ENCODE measurements at regions not wholly inside any gene's neighbourhood (a gene's known extent, or its start where the extent isn't known, plus 50 kb on each side); places are given as distances from the start of the nearest gene placed in this dataset.

DNA sequence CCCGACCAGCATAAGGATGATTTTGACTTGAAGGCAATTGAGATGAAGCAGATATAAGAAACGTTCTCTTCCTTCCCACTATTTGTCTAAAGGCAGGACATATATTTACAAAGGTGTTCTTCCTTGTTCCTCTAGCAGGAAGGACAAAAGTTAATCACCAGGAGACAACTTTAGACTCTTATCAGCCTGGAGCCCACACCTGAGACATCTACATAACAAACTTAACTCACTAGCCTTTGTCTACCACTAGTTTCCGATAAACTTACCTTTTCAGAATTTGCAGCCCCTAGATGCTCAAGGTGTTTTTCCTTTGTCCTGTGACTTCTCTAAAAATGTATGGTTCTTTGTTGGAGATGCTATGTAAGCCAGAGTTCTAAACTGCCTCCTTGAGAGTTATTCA is 1047.8 kb upstream of the NXPH2 start:
- no peak for DNase-seq (ENCODE audit: low spot score)

DNA sequence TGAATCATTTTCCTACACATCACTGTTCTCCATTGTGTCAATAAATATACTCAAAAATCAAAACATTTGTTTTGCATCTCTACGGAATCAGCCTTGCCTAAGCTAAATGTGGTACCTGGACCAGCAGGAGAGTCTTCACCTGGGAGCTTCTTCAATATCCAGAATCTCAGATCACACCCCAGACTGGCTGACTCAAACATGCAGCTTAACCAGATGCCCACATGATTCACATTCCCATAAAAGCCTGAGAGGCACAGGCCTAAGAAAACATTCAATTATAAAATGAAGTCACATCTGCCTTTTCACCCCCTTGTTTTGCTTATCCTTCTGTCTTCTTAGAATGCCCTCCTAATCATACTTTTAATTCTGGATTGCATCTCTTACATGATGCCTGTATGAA is 1045.5 kb upstream of the NXPH2 start:
- DNase-seq (ENCODE audit: low spot score): no peak

DNA sequence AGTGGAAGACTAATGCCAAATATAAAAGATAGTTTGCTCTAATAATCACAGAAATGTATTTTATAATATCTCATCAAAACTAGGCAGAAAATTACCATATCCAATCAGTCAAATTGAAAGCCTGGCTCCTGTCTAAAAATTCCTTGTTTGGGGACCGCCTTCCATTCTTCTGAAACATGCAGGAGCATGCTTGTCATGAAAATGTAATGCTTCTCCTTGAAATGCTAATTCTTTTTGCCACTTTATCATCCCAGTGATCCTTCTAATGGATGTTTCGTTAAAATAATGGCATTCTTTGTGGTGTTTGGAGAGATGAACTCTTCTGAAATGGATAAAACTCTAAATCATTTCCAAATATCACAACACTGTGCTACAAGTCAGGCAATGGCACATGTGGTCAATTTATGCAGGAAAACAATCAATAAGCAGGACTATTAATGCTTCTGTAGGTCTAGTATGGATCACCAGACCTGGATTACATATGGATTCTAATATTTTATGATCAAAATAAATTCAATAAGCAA is 1039.1 kb upstream of the NXPH2 start:
- DNase-seq (ENCODE audit: low spot score): no peak

GRCh38 chr2:139814458-139814857 is 1034.3 kb upstream of the NXPH2 start:
- no peak for DNase-seq (ENCODE audit: low spot score)

DNA sequence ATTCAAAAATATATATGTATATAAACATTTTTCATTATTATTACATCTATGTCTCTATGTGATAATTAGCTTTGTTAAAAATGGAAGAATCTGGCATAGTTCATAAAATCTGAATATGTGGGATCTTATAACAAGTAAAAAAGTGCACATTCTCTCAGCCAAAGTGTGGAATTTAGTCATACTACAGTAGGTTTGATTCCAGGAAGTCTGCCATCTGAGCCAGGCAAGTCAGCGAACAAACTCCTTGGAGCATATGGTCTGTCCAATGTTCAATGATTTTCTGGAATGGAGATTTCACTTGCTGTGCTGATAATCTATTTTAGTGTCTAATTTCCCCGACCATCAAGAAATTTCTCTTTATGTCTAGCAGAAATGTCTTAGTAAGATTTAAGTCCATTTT is 1033.2 kb upstream of the NXPH2 start:
- DNase-seq (ENCODE audit: low spot score): peak; percentile 15

DNA sequence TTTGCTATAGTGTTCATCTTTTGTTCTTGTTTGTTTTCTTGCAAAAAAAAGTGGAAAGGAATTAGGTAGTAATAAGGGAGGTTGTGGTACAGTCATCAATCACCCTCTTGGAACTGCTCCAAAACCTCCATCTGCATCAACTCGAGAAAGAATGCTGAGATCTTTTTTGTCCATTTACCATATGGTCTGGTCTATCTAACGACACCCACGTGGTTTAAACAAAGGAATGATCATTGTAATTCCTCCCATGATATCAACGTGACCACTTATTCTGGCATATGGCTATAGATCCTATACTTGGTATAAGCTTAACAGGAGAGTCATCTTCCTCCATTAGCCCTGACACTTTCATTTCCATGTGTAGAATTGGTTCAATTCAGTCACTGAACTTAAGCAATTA is 1025.3 kb upstream of the NXPH2 start:
- DNase-seq (ENCODE audit: low spot score): no peak

DNA sequence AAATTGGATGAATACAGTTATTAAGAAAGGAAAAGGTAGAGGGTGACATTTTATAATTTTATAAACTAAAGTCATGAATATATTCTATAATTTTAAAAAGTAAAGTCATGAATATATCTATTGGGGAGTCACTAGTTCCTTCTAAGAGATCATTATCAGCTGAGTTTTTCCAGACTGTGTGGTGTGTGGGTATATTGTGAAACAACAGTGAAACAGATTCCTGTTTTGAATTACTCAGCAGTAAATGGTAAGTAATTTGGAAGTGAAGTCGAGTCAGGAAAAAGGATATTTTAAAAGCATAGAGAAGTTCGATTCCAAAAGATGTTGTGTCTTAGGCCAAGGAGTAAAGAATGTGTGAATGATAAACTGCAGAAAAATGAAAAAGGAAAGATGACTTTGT is 1018.2 kb upstream of the NXPH2 start:
- DNase-seq (ENCODE audit: low spot score): no peak

DNA sequence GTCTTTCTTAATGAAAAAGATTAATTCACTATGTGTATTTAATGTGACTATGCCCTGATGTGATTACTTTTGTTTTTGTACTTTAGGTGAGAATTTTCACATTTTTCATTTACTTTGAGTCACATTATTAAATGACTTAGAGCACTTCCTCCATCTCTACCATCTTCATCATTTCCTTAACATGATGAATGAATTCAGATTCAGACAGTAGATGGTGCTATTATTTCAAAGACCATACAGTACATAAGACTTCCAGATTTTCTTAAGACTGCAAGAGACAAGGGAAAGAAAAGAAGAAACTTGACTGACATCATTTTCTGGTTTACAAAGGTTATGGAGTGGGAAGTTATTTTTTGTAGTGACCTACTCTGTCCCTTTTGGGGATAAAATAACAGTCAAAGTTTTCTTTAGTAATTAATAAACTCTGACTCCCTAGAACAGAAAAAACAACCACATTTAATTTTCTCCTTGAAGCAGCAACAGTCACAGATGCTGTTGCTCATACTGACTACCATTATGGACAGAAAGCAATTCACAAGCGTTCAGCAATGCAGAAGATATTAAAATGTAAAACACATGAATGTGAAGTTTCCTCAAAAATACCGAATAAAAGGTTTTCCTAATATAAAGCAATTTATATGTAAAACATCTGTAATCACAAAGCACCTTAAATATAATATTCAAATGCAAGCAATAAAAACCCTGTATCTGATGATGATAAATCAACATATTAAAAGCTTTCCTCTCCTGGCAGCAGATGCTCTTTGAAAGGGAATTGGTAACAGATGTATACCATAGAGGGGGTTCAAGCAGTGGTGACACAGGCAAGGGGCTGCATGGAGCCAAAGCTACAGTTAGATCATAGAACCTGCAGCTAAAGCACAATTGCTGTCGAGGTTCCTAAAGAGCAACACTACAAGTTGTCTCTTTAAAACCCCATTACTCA is 1010.9 kb upstream of the NXPH2 start:
- peak; percentile 67 for DNase-seq (ENCODE audit: low spot score)

DNA sequence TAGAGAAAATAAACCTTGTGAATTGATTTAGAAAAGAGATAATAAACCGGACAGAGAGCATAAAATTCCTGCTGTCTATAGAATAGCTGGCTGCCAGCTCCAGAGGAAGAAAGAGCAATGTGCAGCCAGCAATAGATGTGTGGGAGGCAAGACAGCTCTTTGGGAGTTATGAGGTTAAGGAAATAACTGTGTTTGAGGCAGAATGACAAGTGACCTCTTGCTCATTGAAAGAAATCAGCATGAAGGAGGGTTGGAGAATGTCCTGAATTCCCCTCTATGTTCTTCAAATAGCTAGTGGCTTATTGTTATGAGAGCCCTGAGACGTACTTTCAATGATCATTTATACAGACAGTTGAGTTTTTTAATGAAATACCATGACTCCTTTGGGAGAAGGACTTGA is 1009.9 kb upstream of the NXPH2 start:
- no peak for DNase-seq (ENCODE audit: low spot score)

- DNase-seq (ENCODE audit: low spot score): no peak
Observed at GRCh38 chr2:139778732-139779131, 998.5 kb upstream of the NXPH2 start.

DNA sequence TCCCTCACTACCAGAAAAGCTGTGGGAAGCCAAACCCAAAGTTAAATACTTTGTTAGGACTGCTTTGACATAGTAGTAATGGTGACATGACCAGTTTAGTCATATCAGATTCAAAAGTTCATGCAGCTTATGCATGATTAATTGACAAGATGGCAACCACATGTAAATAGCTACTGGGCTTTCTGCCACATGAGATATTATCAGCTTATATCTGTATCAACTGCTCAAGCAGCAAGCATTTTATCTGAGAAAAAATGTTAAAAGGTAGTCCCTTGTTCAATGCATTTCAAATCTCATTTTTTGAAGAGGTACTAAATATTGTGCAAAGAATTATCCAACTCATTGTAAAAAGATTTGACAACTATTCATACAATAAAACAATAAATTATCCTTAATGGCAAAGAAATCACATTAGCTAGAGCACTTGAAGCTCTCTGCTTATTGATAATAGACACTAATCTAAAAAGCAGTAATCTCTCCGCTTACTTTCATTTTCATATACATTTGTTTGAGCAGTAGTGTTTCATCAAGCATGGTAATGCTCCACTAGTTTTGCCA is 993.6 kb upstream of the NXPH2 start:
- DNase-seq (ENCODE audit: low spot score): no peak

GRCh38 chr2:139769633-139770032 is 989.4 kb upstream of the NXPH2 start:
- DNase-seq (ENCODE audit: low spot score): no peak

DNA sequence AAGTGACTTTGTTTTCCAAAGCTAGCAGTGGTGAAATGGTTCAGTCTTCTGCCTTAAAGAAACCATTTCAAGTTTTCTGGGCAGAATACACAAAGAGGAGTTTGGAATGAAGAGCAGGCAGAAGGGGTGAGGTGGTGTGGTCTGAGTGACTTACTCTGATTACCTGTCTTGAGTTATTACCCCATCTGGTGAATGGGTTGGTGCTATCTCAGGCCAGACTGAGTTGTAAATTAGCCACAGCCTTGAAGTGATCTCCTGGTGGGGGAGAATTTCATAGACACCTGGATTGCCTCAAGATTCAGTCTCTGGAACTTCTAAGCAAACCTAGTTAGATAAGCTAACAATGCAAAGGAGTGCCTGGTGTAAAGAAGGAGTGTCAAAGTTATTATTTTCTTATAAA is 983.5 kb upstream of the NXPH2 start:
- DNase-seq (ENCODE audit: low spot score): no peak

DNA sequence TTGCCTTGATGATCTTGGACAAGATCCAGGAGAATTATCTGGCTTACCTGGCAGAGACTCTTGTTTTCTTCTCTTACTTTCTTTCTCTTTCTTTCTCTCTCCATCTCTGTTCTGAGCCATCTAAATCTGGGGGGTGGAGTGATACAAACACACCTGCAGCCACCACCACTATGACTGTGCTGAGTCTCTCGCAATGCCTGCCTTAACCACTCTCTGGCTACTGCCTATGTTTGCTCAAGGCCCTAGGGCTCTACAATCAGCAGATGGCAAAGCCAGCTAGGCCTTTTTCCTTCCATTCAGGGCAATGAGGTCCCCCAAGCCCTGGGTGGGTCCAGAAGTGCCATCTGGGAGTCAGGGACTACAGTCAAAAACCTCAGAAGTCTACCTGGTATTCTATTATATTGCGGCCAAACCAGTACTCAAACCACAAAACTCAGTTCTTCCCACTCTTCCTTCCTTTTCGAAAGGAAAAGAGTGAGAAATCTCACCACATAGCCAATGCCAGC is 978.9 kb upstream of the NXPH2 start:
- DNase-seq (ENCODE audit: low spot score): no peak

- no peak for DNase-seq (ENCODE audit: low spot score)
Observed at GRCh38 chr2:139746901-139747300, 966.7 kb upstream of the NXPH2 start.

- DNase-seq (ENCODE audit: low spot score): no peak
Observed at GRCh38 chr2:139744273-139744672, 964.1 kb upstream of the NXPH2 start.

DNA sequence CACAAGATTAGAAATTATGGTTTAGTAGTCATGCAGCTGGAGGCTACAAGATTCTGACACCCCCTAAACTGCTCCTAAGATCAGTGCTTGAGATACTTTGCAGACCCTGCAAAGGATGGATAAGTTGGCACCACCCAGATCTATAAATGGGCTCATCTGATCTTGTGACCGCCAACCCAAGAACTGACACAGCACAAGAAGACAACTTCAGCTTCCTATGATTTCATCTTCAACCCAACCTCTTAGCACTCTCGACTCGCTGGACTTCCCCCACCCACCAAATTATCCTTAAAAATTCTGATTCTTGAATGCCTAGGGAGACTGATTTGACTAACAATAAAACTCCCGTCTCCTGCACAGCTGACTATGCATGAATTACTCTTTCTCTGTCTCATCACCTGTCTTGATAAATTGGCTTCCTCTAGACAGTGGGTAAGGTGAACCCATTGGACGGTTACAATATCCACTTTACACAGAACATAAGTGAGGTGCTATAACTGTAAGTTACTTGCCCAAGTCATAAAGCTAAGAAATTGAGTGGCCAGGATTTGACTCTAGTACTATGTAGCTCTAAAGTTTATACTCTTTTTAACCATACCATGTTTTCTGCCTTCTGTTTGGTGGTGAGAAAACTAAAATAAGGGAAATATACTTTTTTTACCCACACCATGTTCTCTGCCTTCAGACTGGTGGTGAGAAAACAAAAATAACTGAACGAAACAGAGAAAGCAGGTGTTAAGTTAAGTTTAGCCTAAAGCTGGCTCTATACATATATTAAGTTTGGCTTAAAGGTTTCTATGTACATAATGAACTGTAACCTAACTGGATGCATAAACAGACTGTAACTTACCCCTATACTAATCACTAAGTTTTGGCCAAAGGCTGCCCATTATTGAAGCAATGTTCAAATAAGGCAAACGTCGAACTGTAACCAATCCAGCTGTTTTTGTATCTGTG is 962.3 kb upstream of the NXPH2 start:
- DNase-seq (ENCODE audit: low spot score): no peak

DNA sequence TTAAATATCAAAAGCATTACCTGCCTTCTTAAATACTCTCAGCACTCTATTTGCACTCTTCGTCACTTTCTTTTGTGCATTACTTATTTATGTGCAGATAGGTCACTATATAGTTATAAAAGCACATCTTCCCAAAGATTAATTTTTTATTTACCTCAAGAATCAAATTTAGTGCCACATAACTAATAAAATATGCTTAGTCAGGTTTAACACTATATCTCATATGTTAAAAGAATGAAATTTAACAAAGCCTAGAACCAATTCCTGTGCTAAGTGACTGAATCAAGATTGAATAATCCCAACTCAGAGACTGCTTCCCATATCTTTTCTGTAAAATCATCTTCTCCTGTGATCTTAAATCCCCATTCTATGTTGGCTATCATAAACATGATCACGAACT is 957.5 kb upstream of the NXPH2 start:
- no peak for DNase-seq (ENCODE audit: low spot score)

GRCh38 chr2:139730197-139730596 is 950.0 kb upstream of the NXPH2 start:
- no peak for DNase-seq (ENCODE audit: low spot score)

DNA sequence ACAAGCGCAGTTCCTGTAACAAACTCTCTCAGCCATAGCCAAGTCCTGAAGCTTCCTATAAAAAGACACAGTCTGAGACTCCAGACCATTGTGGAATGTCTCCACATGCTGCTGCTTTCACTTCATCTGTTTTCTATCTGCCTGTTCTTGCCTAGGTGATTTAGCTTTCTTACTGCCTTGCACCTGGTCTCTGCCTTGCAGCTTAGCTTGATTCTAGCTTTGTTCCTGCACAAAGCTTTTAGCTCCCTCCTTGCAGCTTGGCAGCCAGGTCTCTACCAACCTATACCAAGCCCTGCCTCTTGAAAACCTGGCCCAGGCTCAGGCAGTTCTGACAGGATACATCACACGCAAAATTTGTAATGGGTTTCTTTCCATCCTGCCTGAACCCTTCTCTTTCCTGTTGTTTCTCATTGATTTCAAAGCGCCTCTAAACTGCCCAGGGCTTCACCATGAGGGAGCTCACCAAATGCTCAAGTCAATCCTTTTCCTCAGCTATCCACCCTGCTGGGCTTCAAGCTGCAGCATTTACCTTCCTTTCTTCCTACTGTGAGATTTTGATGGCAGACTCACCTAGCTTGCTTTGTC is 941.3 kb upstream of the NXPH2 start:
- peak; percentile 14 for DNase-seq (ENCODE audit: low spot score)

DNA sequence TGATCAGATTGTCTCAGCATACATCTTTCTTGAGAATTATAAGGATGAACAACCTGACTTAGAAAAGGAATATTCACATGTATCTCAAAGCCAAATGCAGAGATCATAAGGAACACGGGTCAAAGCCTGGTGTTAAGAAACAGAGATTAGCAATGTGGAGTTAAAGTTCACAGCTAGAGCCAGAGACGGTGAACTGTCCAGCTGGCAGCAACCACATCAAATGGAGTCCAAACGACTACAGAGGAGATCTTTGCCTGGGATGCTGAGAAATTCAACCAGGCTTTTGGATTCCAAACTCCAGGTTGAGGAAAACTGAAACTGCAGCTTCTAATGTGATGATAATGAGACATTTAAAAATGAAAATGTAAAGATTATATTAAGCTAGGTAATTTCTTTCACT is 939.9 kb upstream of the NXPH2 start:
- DNase-seq (ENCODE audit: low spot score): no peak

DNA sequence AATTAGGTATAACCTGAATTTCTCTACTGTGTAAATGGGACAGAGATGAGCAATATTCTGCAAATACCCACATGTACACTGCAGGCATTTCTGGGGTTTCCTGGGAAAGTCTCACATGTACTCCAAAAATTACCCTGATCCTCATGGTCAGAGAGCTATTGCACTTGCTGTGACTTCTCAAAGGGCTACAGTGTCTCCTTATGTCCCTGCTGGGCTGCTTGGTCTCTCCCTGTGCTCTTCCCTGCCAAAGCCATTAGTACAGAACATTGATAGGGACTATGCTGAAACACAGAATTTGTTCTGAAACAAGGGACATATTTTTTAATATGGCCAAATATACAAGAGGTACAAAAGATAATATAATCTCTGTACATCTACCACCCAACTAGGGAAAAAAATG is 924.4 kb upstream of the NXPH2 start:
- DNase-seq (ENCODE audit: low spot score): no peak
